ENCODE measurements at regions not wholly inside any gene's neighbourhood (a gene's known extent, or its start where the extent isn't known, plus 50 kb on each side); places are given as distances from the start of the nearest gene placed in this dataset.

- TF ChIP-seq ZNF557 (CRISPR knock-in tag; IDR thresholded peaks at IDR 0.05) (no peak), EP300 (IDR thresholded peaks at IDR 0.05; ENCODE audit: low read depth in 2 of 2, low read length in 2 of 2) (no peak), EP300 (CRISPR knock-in tag; IDR thresholded peaks at IDR 0.05; ENCODE audit: borderline replicate concordance) (no peak), ATAD3A (CRISPR knock-in tag; IDR thresholded peaks at IDR 0.05) (no peak), MZF1 (CRISPR knock-in tag; IDR thresholded peaks at IDR 0.05; ENCODE audit: borderline replicate concordance) (no peak), SNAPC2 (CRISPR knock-in tag; IDR thresholded peaks at IDR 0.05) (no peak), GATAD1 (CRISPR knock-in tag; IDR thresholded peaks at IDR 0.05) (no peak), PRDM4 (CRISPR knock-in tag; IDR thresholded peaks at IDR 0.05; ENCODE audit: borderline replicate concordance) (no peak), ZNF598 (CRISPR knock-in tag; IDR thresholded peaks at IDR 0.05; ENCODE audit: borderline replicate concordance) (no peak)
Observed at GRCh38 chr4:121583396-121583795, 113.4 kb downstream of the ANXA5 start (continued).

- Histone ChIP-seq H3K9ac (ENCODE audit: insufficient read depth, low read depth, low read length) (no peak overlapping the region), H3K9me3 (ENCODE audit: low read length) (no peaks in the 10 kb centered on the region), H2AFZ (ENCODE audit: low read length) (no peak overlapping the region), H3K4me2 (ENCODE audit: low read depth, low read length) (no peak overlapping the region), H3K4me3 (replicated peaks in 1 of 3; ENCODE audit: insufficient read depth in 1 of 3, low read depth in 2 of 3, low read length in 3 of 3) (no peak overlapping the region), H3K27ac (ENCODE audit: extremely low read length, insufficient read depth, low read length) (no peak overlapping the region), H3K27me3 (ENCODE audit: control insufficient read depth in 1 of 2, insufficient read depth in 2 of 2, low read length in 2 of 2) (0 out of 5 replicates have a peak, but pooled peaks cover 0 to 4% of the 10 kb centered on the region in 2 experiments), H4K20me1 (ENCODE audit: insufficient read depth, low read length) (no peaks in the 10 kb centered on the region), H3K36me3 (replicated peaks in 1 of 2; ENCODE audit: control insufficient read depth in 1 of 2, insufficient read depth in 2 of 2, low read length in 2 of 2) (no peaks in the 10 kb centered on the region), H3K4me1 (ENCODE audit: insufficient read depth, low read length) (no peaks in the 10 kb centered on the region), H3K79me2 (ENCODE audit: insufficient read depth, low read length) (no peaks in the 10 kb centered on the region)
- ChIA-PET POLR2A (no interaction called here), CTCF (ENCODE audit: low intra/inter-chr PET ratio, low total read pairs) (no interaction called here)
- FAIRE-seq (no peak), DNase-seq (ENCODE audit: low spot score) (no peak), ATAC-seq (no peak)
- TF ChIP-seq JUND (CRISPR knock-in tag; IDR thresholded peaks at IDR 0.05) (no peak), TGIF2 (CRISPR knock-in tag; IDR thresholded peaks at IDR 0.05) (no peak), NR2F6 (IDR thresholded peaks at IDR 0.05) (no peak), NR2F6 (CRISPR knock-in tag; IDR thresholded peaks at IDR 0.05) (no peak), ZNF709 (CRISPR knock-in tag; IDR thresholded peaks at IDR 0.05) (no peak), PRDM15 (CRISPR knock-in tag; IDR thresholded peaks at IDR 0.05) (no peak), AHR (CRISPR knock-in tag; IDR thresholded peaks at IDR 0.05) (no peak), FOXC1 (CRISPR knock-in tag; IDR thresholded peaks at IDR 0.05; ENCODE audit: borderline replicate concordance) (no peak), CERS6 (CRISPR knock-in tag; IDR thresholded peaks at IDR 0.05) (no peak)
- no TSS peak for BruUV-seq (replicated peaks)
- in situ Hi-C loops (cut with HindIII; ENCODE audit: extremely low pct_ligation_motif_present, low pct_unique_long_range_greater_than_20kb) = no loop called here
- intact Hi-C loops (cut with micrococcal nuclease; ENCODE audit: unreplicated experiment) = no loop called here
Observed at GRCh38 chr4:121582296-121582695, 114.5 kb downstream of the ANXA5 start.
